ENCODE measurements at regions not wholly inside any gene's neighbourhood (a gene's known extent, or its start where the extent isn't known, plus 50 kb on each side); places are given as distances from the start of the nearest gene placed in this dataset.
"Not testable (repeated sequence)": the region's sequence is repeated elsewhere in the genome, so short reads cannot be mapped to it uniquely, and the experiment has no call there.

- TF ChIP-seq CTCF (IDR thresholded peaks at IDR 0.05; ENCODE audit: control extremely low read depth, extremely low read depth, low read depth, missing control alignments) = no peak
- POLR2A ChIA-PET = no interaction called here
- CTCF ChIA-PET = interaction anchor here (0.8 to 1.2 kb wide), 2 partner anchors 13 to 16 kb away, joined by 3 to 4 read pairs; no protein-coding TSS in a partner anchor
- no peak for DNase-seq (ENCODE audit: extremely low spot score)
These were observed 84.2 kb downstream of the FOXF2 start for GRCh38 chr6:1473598-1473997.

- POLR2A ChIA-PET = no interaction called here
- no peak for TF ChIP-seq CTCF (IDR thresholded peaks at IDR 0.05; ENCODE audit: control extremely low read depth, extremely low read depth, low read depth, missing control alignments)
- no peak for DNase-seq (ENCODE audit: extremely low spot score)
- CTCF ChIA-PET = interaction anchor here (0.8 to 1.2 kb wide), 3 partner anchors 14 to 38 kb away, joined by 3 to 6 read pairs (median 4); no protein-coding TSS in a partner anchor
These were observed 84.8 kb downstream of the FOXF2 start for GRCh38 chr6:1474205-1474604.

GRCh38 chr6:1475174-1475573 lies 85.8 kb downstream of the FOXF2 start:
- no peak for TF ChIP-seq CTCF (IDR thresholded peaks at IDR 0.05; ENCODE audit: control extremely low read depth, extremely low read depth, low read depth, missing control alignments)
- CTCF ChIA-PET = interaction anchor here (0.9 kb wide), 1 partner anchor 39 kb away, joined by 6 read pairs; no protein-coding TSS in a partner anchor
- no peak for DNase-seq (ENCODE audit: extremely low spot score)
- POLR2A ChIA-PET = no interaction called here

- POLR2A ChIA-PET = no interaction called here
- no peak for DNase-seq (ENCODE audit: extremely low spot score)
- CTCF ChIA-PET = no interaction called here
- no peak for TF ChIP-seq CTCF (IDR thresholded peaks at IDR 0.05; ENCODE audit: control extremely low read depth, extremely low read depth, low read depth, missing control alignments)
These were observed 88.2 kb downstream of the FOXF2 start for GRCh38 chr6:1477432-1478090.

- POLR2A ChIA-PET; CTCF ChIA-PET; DNase-seq (ENCODE audit: extremely low spot score): not testable (repeated sequence)
These were observed 88.9 kb downstream of the FOXF2 start for GRCh38 chr6:1478163-1478826.

GRCh38 chr6:1479095-1479494 lies 89.7 kb downstream of the FOXF2 start:
- no peak for DNase-seq (ENCODE audit: extremely low spot score)
- POLR2A ChIA-PET = no interaction called here
- CTCF ChIA-PET = no interaction called here
- TF ChIP-seq CTCF (IDR thresholded peaks at IDR 0.05; ENCODE audit: control extremely low read depth, extremely low read depth, low read depth, missing control alignments) = no peak

- no peak for DNase-seq (ENCODE audit: extremely low spot score)
- ChIA-PET POLR2A (no interaction called here), CTCF (interaction anchor here (1.5 kb wide), 1 partner anchor 9 kb away, joined by 8 read pairs; no protein-coding TSS in a partner anchor)
- no peak for TF ChIP-seq CTCF (IDR thresholded peaks at IDR 0.05; ENCODE audit: control extremely low read depth, extremely low read depth, low read depth, missing control alignments)
These were observed 90.3 kb downstream of the FOXF2 start for GRCh38 chr6:1479601-1480221.

Measured in GM10248 (cell line).